NOMO-1 (cell line): ENCODE measurements at regions not wholly inside any gene's neighbourhood (a gene's known extent, or its start where the extent isn't known, plus 50 kb on each side); places are given as distances from the start of the nearest gene placed in this dataset.

ENCODE experiments used
- DNase-seq, 2 experiments: peaks; one replicate each; lab custom pipeline; 2025; ENCODE audit not compliant: unreplicated experiment in 2 of 2; lab: John Stamatoyannopoulos, UW

- no peak for DNase-seq
Observed at GRCh38 chr7:123401295-123401694, 133.1 kb downstream of the IQUB start.

- no peak for DNase-seq
Observed at GRCh38 chr7:123400196-123400595, 134.2 kb downstream of the IQUB start.

GRCh38 chr7:123398921-123399320 is 135.5 kb downstream of the IQUB start:
- DNase-seq: no peak

GRCh38 chr7:123397746-123398338 is 136.6 kb downstream of the IQUB start:
- no peak for DNase-seq

- DNase-seq: no peak
Observed at GRCh38 chr7:123393623-123394022, 140.8 kb downstream of the IQUB start.

- no peak for DNase-seq
Observed at GRCh38 chr7:123372368-123372767, 162.0 kb downstream of the IQUB start.

- DNase-seq: peak in 1 of 2 experiments; percentile 9
Observed at GRCh38 chr7:123367484-123368122, 166.8 kb downstream of the IQUB start.

- DNase-seq: no peak
Observed at GRCh38 chr7:123367031-123367430, 167.3 kb upstream of the SLC13A1 start.

GRCh38 chr7:123366626-123367025 is 166.9 kb upstream of the SLC13A1 start:
- no peak for DNase-seq

- DNase-seq: no peak
Observed at GRCh38 chr7:123360631-123361030, 160.9 kb upstream of the SLC13A1 start.

- DNase-seq: no peak
Observed at GRCh38 chr7:123355576-123356190, 155.9 kb upstream of the SLC13A1 start.

- DNase-seq: no peak
Observed at GRCh38 chr7:123352973-123353372, 153.2 kb upstream of the SLC13A1 start.

GRCh38 chr7:123351516-123352505 is 152.0 kb upstream of the SLC13A1 start:
- DNase-seq: no peak

GRCh38 chr7:123351027-123351426 is 151.3 kb upstream of the SLC13A1 start:
- DNase-seq: no peak

- no peak for DNase-seq
Observed at GRCh38 chr7:123348690-123349089, 148.9 kb upstream of the SLC13A1 start.

- no peak for DNase-seq
Observed at GRCh38 chr7:123346766-123347165, 147.0 kb upstream of the SLC13A1 start.

GRCh38 chr7:123343611-123344010 is 143.8 kb upstream of the SLC13A1 start:
- DNase-seq: no peak

GRCh38 chr7:123341102-123341501 is 141.3 kb upstream of the SLC13A1 start:
- no peak for DNase-seq

GRCh38 chr7:123338688-123339087 is 138.9 kb upstream of the SLC13A1 start:
- DNase-seq: no peak

- DNase-seq: no peak
Observed at GRCh38 chr7:123329988-123330643, 130.3 kb upstream of the SLC13A1 start.

- no peak for DNase-seq
Observed at GRCh38 chr7:123327661-123328060, 127.9 kb upstream of the SLC13A1 start.
